ENCODE measurements at regions not wholly inside any gene's neighbourhood (a gene's known extent, or its start where the extent isn't known, plus 50 kb on each side); places are given as distances from the start of the nearest gene placed in this dataset.
"Not testable (repeated sequence)": the region's sequence is repeated elsewhere in the genome, so short reads cannot be mapped to it uniquely, and the experiment has no call there.

DNA sequence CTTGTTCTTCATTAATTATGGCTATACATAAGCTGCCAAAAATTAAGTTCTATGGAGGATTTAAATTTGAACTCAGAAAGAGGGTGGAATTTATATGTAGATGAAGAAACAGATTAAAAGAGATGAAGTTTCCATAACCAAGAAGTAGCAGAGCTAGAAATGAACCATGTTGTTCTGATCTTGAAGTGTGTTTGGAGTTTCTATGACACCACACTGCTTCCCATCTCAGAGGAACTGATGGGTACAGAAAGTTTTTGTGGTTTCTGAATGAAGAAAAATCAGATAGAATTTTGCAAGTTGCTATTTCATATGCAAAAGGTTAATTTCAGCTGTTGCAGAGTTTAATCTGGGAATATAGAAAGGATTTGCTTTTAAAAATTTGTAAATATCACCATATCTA, 710.3 kb downstream of the PDCD6IP start:
- H3K27me3 Mint-ChIP-seq = peaks cover 2% of the 10 kb centered on the region
- ChIA-PET CTCF (no interaction called here), POLR2A (no interaction called here)
- DNase-seq = no peak
- no peak for TF ChIP-seq CTCF (IDR thresholded peaks at IDR 0.05)
- H3K27ac Mint-ChIP-seq = no peak overlapping the region
- ATAC-seq (ENCODE audit: low read depth) = no peak
- H3K4me1 Mint-ChIP-seq = peaks cover 5% of the 10 kb centered on the region
- H3K36me3 Mint-ChIP-seq (ENCODE audit: low read depth) = no peaks in the 10 kb centered on the region
- intact Hi-C loops (cut with micrococcal nuclease) = no loop called here
- H3K4me3 Mint-ChIP-seq = no peak overlapping the region
- no peaks in the 10 kb centered on the region for H3K9me3 Mint-ChIP-seq

DNA sequence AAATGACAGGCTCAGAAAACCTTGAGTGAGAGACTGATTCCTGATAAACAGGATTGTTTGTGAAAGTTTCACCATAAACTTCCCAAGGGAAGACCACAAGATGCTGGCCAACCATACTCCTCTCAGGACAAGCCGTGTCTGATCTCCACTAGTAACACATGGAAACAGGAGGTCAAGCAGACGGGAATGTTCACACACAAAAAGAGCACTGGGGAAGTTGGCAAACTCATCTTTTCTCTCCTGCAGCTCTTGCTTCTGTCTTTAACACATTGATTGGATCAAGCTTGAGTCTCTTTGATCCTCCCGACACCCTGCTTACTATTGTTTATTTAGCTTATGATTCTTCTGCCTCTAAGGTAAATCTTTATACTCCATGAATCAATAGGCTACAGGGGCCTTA, 713.5 kb downstream of the PDCD6IP start:
- ATAC-seq (ENCODE audit: low read depth) (no peak), DNase-seq (no peak)
- H3K4me3 Mint-ChIP-seq = no peak overlapping the region
- intact Hi-C loops (cut with micrococcal nuclease) = no loop called here
- peaks cover 2% of the 10 kb centered on the region for H3K27me3 Mint-ChIP-seq
- TF ChIP-seq CTCF (IDR thresholded peaks at IDR 0.05) = no peak
- H3K4me1 Mint-ChIP-seq = no peaks in the 10 kb centered on the region
- no peak overlapping the region for H3K27ac Mint-ChIP-seq
- CTCF ChIA-PET = no interaction called here
- POLR2A ChIA-PET = no interaction called here
- H3K36me3 Mint-ChIP-seq (ENCODE audit: low read depth) = no peaks in the 10 kb centered on the region
- no peaks in the 10 kb centered on the region for H3K9me3 Mint-ChIP-seq

DNA sequence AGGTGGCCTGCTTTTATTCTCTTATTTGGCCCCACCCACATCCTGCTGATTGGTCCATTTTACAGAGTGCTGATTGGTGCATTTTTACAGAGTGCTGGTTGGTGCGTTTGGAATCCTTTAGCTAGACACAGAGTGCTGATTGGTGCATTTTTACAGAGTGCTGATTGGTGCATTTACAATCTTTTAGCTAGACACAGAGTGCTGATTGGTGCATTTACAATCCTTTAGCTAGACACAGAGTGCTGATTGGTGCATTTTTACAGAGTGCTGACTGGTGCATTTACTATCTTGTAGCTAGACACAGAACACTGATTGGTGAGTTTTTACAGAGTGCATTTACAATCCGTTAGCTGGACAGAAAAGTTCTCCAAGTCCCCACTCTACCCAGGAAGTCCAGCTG, 720.6 kb downstream of the PDCD6IP start:
- H3K4me1 Mint-ChIP-seq; H3K9me3 Mint-ChIP-seq; DNase-seq; ATAC-seq (ENCODE audit: low read depth); CTCF ChIA-PET; H3K27ac Mint-ChIP-seq; H3K4me3 Mint-ChIP-seq; H3K27me3 Mint-ChIP-seq; intact Hi-C loops (cut with micrococcal nuclease); H3K36me3 Mint-ChIP-seq (ENCODE audit: low read depth); POLR2A ChIA-PET: not testable (repeated sequence)

GRCh38 chr3:34531156-34531555, 732.7 kb downstream of the PDCD6IP start:
- ATAC-seq (ENCODE audit: low read depth) (no peak), DNase-seq (no peak)
- intact Hi-C loops (cut with micrococcal nuclease) = no loop called here
- Mint-ChIP-seq H3K27me3 (no peaks in the 10 kb centered on the region), H3K4me1 (no peaks in the 10 kb centered on the region), H3K9me3 (no peaks in the 10 kb centered on the region), H3K27ac (no peak overlapping the region), H3K36me3 (ENCODE audit: low read depth) (no peaks in the 10 kb centered on the region), H3K4me3 (no peak overlapping the region)
- TF ChIP-seq CTCF (IDR thresholded peaks at IDR 0.05) = no peak
- CTCF ChIA-PET = no interaction called here
- POLR2A ChIA-PET = no interaction called here

DNA sequence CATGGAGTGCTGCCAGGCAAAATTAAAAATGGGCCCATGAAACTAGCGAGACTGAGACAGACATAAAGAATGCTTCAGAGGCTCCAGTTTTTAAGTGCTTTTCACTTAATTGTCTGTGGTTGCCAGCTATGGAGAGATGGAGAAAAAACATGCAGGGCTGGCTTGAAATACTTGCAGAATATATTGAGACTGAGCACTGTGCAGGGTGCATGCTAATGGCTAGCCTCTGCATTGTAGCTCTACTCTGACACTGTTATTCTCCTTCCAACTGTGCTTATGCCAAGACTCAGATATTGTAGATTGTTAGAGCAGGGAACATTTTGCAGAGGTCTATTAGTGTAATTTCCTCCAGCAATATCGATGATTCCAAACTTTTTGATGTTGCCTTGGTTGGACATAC, 735.0 kb downstream of the PDCD6IP start:
- intact Hi-C loops (cut with micrococcal nuclease) = no loop called here
- ATAC-seq (ENCODE audit: low read depth) (no peak), DNase-seq (no peak)
- ChIA-PET POLR2A (no interaction called here), CTCF (no interaction called here)
- TF ChIP-seq CTCF (IDR thresholded peaks at IDR 0.05) = no peak
- no peaks in the 10 kb centered on the region for H3K27me3 Mint-ChIP-seq
- H3K36me3 Mint-ChIP-seq (ENCODE audit: low read depth) = no peaks in the 10 kb centered on the region
- H3K27ac Mint-ChIP-seq = no peak overlapping the region
- no peaks in the 10 kb centered on the region for H3K4me1 Mint-ChIP-seq
- no peak overlapping the region for H3K4me3 Mint-ChIP-seq
- no peaks in the 10 kb centered on the region for H3K9me3 Mint-ChIP-seq

DNA sequence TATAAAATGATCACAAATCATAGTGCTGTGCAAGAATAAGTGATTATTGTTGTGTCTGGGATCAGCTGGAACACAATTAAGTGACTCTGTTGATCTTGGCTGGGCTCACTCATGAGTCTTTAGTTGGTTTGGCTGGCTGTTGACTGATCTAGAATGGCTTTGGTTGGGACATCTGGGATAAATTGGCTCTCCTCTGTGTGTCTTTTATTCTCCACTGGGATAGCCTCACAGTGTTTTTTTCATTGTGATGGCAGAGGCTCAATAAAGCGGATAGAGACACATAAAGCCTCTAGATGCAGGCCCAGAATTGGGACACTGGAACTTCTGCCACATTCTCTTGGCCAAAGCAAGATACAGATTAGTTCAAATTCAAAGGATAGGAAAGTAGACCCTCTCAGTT, 735.6 kb downstream of the PDCD6IP start:
- DNase-seq (no peak), ATAC-seq (ENCODE audit: low read depth) (no peak)
- Mint-ChIP-seq H3K27me3 (no peaks in the 10 kb centered on the region), H3K4me3 (no peak overlapping the region), H3K9me3 (no peaks in the 10 kb centered on the region), H3K27ac (no peak overlapping the region), H3K4me1 (no peaks in the 10 kb centered on the region), H3K36me3 (ENCODE audit: low read depth) (no peaks in the 10 kb centered on the region)
- TF ChIP-seq CTCF (IDR thresholded peaks at IDR 0.05) = no peak
- ChIA-PET POLR2A (no interaction called here), CTCF (no interaction called here)
- intact Hi-C loops (cut with micrococcal nuclease) = no loop called here

All from activated B cell treated with CpG ODN at 0.5 μM for 24 hours (primary cell).